ENCODE measurements at regions not wholly inside any gene's neighbourhood (a gene's known extent, or its start where the extent isn't known, plus 50 kb on each side); places are given as distances from the start of the nearest gene placed in this dataset.

DNA sequence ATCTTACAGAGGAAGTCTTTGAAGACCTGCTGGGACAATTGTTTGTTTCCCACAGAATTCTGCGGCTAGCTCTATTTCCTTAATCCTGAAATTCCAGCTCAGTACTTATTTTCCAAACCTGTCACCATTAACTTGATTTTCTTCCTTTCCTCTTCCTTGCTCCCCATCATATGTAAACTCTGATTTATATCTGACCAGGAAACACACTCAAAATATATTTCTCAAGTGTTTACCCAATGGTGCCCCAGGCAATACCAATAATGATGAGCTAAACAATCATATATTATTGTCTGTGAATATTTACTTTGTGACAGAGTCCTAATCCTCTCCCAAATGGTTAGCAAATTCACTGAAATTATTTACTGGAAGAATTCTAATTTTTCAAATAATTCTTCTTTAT is 597.3 kb downstream of the PKHD1 start:
- Mint-ChIP-seq H3K27me3 (peaks cover 0 to 4% (median 0%) of the 10 kb centered on the region in 5 donors), H3K9me3 (peaks cover 0 to 15% (median 3%) of the 10 kb centered on the region in 9 donors), H3K36me3 (no peaks in the 10 kb centered on the region), H3K27ac (no peak overlapping the region), H3K4me3 (no peak overlapping the region), H3K4me1 (no peaks in the 10 kb centered on the region)
- ATAC-seq = no peak
- DNase-seq = no peak
- POLR2A ChIA-PET = no interaction called here

DNA sequence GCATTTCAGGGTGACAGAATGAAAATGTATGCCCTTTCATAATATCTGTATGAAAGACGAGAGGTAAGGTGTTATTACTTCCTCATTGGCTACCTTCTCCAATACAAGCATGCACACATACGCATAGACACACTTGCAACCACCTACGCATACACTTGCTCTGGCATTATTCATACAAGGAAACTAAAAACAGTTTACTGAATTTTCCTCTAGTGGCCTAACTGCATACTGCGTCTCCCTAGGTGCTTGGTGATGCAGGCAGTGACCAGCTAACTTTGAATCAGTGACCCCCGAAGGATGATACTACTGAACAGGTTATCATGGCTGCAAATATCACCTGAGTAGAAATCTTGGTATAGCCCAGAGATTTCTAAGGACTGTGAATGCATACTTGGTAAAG is 593.1 kb downstream of the PKHD1 start:
- POLR2A ChIA-PET = no interaction called here
- no peaks in the 10 kb centered on the region for H3K27me3 Mint-ChIP-seq

DNA sequence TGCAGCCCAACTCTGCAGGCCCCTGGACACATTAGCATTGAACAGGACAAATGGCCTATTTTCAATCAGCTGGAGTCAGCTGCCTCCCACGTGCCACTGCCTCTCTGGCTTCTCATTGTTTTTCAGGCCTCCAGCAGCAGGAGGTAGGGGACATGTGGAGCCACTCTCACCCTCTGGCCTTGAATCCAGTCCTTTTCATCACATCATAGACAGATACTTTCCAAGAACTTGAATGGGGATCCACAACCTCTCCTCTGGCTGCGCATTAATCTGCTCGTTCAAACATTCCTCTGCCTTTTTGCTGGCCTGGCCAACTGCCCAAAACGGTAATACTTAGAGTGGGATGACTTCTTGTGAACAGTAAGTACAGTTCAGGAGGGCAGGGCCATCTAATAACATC is 592.3 kb downstream of the PKHD1 start:
- Mint-ChIP-seq H3K4me3 (no peak overlapping the region), H3K4me1 (no peaks in the 10 kb centered on the region), H3K36me3 (no peaks in the 10 kb centered on the region), H3K9me3 (peaks cover 0 to 8% (median 0%) of the 10 kb centered on the region in 9 donors), H3K27ac (no peak overlapping the region), H3K27me3 (no peaks in the 10 kb centered on the region)
- POLR2A ChIA-PET = no interaction called here
- DNase-seq (no peak), ATAC-seq (no peak)

More for the DNA sequence above, 593.1 kb downstream of the PKHD1 start:
- no peak for DNase-seq
- no peak for ATAC-seq
- H3K27ac Mint-ChIP-seq = no peak overlapping the region
- H3K9me3 Mint-ChIP-seq = peaks cover 0 to 15% (median 0%) of the 10 kb centered on the region in 9 donors
- H3K4me3 Mint-ChIP-seq = no peak overlapping the region
- no peaks in the 10 kb centered on the region for H3K36me3 Mint-ChIP-seq
- no peaks in the 10 kb centered on the region for H3K4me1 Mint-ChIP-seq

DNA sequence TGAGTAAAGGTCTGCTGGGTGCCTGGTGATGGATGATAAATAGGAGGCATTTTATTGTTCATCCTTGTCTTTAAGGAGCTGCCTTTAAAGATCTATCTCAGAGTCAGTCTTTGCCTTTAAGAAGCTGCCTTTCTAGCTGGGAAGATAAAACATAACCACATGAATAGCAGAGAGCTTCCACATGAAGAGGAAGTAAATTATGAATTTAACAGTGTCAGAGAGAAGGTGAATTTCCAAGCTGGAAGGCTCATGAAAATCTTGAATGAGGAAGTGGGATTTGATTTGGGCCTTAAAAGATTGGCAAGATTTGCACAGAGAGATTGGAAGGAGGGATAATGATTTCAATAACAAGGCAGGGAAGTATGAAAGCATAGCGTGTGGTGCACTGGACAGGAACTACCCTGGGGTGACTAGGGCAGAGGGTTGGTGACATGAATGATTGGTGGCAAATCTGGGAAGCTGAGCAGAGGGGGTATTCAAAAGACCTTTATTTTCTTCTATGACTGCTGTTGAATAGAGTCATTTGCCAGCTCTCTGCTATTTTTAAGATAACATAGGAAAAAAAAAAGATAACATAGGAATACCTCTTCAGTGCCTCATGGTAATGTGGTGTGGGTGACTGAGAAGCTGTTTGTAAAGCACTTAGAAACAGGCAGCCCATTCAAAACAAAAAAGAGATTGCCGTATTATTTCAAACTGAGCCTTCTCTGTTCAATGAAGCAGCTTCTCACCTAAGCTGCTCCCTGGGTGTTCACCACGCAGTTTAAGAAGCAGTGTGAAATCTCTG is 591.6 kb downstream of the PKHD1 start:
- H3K4me1 Mint-ChIP-seq = no peaks in the 10 kb centered on the region
- peaks cover 0 to 5% (median 0%) of the 10 kb centered on the region in 9 donors for H3K9me3 Mint-ChIP-seq
- DNase-seq = no peak
- H3K4me3 Mint-ChIP-seq = no peak overlapping the region
- no peak for ATAC-seq
- no peaks in the 10 kb centered on the region for H3K27me3 Mint-ChIP-seq
- H3K27ac Mint-ChIP-seq = no peak overlapping the region
- POLR2A ChIA-PET = no interaction called here
- H3K36me3 Mint-ChIP-seq = no peaks in the 10 kb centered on the region

DNA sequence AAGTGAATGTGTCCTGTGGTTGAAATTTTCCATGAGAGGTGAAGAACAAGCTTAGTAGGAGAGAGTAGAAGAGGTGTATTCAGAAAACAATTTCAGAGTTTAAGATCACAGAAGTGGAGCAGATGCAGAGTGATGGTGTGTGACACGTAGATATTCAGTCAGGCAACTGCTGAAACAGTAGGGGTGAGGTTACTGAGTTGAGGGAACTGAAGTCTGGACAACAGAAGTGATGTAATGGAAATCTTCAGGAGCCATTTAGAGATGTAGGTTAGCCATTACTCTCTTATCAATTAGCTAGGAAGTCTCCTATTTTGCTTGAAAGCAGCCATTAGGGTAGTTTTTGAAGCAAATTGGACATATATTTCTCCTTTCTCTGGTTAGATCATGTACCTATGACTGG is 584.4 kb downstream of the PKHD1 start:
- DNase-seq = no peak
- Mint-ChIP-seq H3K27me3 (no peaks in the 10 kb centered on the region), H3K9me3 (peaks cover 0 to 10% (median 0%) of the 10 kb centered on the region in 9 donors), H3K4me3 (no peak overlapping the region), H3K36me3 (no peaks in the 10 kb centered on the region), H3K27ac (no peak overlapping the region), H3K4me1 (no peaks in the 10 kb centered on the region)
- POLR2A ChIA-PET = no interaction called here
- ATAC-seq = no peak

DNA sequence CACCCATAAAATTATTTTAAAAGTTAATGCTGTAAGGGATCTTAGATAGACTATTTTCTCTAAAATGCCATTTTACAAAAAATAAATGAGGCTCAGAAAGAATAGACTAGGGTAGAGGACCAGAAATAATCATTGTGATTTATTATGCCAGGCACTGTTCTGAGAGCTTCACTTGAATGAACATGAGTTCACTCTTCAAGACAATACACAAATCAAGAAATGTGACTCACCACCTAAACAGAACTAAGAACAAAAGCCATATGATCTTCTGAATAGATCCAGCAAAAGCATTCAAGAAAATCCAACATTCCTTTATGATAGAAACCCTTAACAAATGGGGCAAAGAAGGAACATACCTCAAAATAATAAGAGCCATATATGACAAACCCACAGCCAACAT is 582.0 kb downstream of the PKHD1 start:
- Mint-ChIP-seq H3K27me3 (no peaks in the 10 kb centered on the region), H3K27ac (no peak overlapping the region), H3K9me3 (peaks cover 0 to 10% (median 0%) of the 10 kb centered on the region in 9 donors), H3K4me3 (no peak overlapping the region), H3K4me1 (no peaks in the 10 kb centered on the region), H3K36me3 (no peaks in the 10 kb centered on the region)
- DNase-seq = no peak
- ATAC-seq = no peak
- POLR2A ChIA-PET = no interaction called here

DNA sequence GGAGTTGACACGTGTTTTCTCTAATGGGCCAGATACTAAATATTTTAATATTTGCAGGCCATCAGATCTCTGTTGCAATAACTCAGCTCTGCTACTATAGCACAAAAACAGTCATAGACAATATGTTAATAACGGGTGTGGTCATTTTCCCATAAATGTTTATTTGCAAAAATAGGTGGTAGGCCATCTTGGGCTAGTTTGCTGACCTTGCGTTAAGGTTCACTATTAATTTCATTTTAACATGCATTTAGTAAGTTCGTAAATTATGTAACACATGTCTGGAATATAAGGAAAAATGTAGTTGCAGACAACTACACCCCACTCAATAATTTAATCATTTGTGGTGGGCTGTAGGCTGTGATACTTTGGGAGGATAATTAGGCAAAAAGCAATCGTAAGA is 577.8 kb downstream of the PKHD1 start:
- ATAC-seq = no peak
- Mint-ChIP-seq H3K27me3 (no peaks in the 10 kb centered on the region), H3K27ac (no peak overlapping the region), H3K4me1 (no peaks in the 10 kb centered on the region), H3K36me3 (no peaks in the 10 kb centered on the region), H3K4me3 (no peak overlapping the region), H3K9me3 (peaks cover 0 to 10% (median 0%) of the 10 kb centered on the region in 9 donors)
- no peak for DNase-seq
- POLR2A ChIA-PET = no interaction called here

DNA sequence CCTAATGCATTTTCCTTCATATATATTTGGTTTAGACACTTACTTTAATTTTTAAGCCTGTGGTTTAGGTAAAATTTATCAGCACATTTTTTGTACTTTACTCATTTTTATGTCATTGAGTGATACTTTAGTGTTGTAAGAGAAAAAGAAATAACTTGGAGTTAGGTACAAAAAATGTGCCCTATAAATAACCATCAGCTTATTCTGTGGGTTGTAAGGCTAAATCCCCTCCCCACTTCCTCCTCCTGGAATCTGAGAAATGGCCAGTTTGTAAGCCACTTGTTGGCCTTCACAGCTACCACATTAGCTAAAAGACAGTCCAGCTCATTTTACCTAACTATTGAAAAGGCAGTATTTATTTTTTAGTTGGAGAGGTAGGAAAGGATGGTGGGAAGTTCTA is 576.3 kb downstream of the PKHD1 start:
- peaks cover 0 to 8% (median under 1%) of the 10 kb centered on the region in 9 donors for H3K9me3 Mint-ChIP-seq
- POLR2A ChIA-PET = no interaction called here

DNA sequence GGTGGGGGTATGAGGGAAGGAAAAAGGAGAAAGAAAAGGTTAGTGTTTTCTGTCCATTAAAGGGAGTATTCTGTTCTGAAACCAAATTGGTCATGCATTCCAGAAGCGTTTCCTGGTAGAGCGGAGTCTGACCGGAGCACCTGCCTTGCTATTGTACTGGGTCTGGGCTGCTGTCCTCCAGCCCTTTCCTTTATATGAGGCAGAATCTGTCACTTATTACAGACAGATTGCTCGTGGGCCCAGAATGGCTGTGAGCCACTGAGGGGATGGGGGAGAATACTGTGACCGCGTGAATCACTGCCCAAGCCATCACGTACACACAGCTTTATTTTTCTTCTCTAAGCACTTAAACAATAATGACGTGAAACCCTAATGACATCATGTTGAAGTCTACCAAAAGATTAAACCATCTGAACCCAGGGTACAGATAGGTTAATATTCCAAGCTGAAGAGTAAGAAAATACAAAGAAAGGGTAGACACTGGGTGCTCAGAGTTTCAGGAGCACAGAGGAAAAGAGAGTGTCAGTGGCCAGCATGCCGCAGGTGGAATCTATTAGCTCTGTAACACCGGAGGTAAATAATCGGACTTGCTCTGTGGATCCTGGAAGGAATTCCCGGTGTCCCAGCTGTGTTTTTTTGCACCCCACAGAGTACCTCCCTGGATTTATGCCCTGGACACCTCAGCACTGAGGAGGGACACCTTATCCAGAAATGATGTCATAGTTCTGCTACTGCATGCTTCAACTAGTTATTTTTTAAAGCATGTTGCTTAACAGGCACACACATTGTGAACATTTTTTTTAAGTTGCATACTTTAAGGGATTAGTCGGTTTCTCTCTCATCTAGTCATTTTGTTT is 573.3 kb downstream of the PKHD1 start:
- POLR2A ChIA-PET = no interaction called here
- Mint-ChIP-seq H3K27me3 (no peaks in the 10 kb centered on the region), H3K4me3 (no peak overlapping the region), H3K27ac (no peak overlapping the region), H3K9me3 (peaks cover 0 to 25% (median 12%) of the 10 kb centered on the region in 9 donors), H3K36me3 (peaks cover 0 to 8% (median 0%) of the 10 kb centered on the region in 3 donors), H3K4me1 (no peaks in the 10 kb centered on the region)
- no peak for DNase-seq
- no peak for ATAC-seq

More for the DNA sequence above, 576.3 kb downstream of the PKHD1 start:
- Mint-ChIP-seq H3K4me1 (no peaks in the 10 kb centered on the region), H3K27me3 (no peaks in the 10 kb centered on the region), H3K36me3 (no peaks in the 10 kb centered on the region), H3K27ac (no peak overlapping the region), H3K4me3 (no peak overlapping the region)
- ATAC-seq = no peak
- no peak for DNase-seq

DNA sequence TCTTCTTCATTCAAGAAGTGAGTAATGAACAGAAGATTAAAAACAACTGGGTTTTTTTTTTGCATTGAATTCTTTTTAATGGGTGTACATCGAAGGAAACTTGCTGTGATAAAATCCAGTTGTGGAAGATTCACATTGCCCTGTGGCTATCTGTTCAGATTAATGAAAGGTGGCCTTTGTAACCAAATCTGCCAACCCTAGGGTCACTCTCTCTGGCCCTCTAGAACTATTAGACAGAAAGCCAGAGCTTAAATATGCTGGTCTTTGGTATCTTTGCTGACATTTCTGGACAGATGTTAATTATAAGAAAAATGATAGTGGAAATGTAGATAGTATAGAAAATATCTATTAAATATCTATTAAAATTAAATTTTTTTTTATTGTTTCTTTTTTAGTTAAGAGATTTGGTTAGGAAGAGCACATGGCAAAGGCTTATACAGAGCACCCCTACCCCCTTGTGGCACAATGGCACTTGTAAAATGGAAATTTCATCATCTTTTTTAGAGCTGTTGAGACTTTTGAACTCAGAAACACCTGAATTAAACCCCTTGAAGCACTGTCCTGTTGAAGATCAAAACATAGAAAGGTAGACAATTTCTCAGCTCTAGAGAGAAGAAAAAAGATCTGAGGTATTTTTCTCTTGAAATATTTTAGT is 572.5 kb downstream of the PKHD1 start:
- ATAC-seq (no peak), DNase-seq (no peak)
- H3K27me3 Mint-ChIP-seq = no peaks in the 10 kb centered on the region
- POLR2A ChIA-PET = no interaction called here
- H3K36me3 Mint-ChIP-seq = peaks cover 0 to 8% (median 0%) of the 10 kb centered on the region in 3 donors
- no peak overlapping the region for H3K4me3 Mint-ChIP-seq
- peaks cover 0 to 25% (median 12%) of the 10 kb centered on the region in 9 donors for H3K9me3 Mint-ChIP-seq
- no peak overlapping the region for H3K27ac Mint-ChIP-seq
- H3K4me1 Mint-ChIP-seq = no peaks in the 10 kb centered on the region

DNA sequence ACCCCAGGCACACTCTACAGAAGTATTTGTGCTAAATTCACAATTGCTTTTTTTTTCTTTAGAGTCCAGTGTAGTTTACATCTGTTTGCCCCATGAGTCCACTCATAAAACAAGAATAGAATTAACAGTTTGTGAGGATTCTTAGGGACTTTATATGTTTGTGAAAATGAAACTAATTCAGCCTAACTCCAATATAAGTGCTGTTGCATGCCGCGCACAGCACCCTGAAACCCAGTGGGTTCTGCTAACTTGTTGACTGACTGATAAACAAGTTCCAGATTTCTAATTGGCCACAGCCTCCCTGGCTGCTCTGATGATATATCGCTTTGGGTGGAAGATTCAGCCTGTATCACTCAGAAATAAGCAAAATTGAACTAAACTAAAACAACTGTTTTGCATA is 561.4 kb downstream of the PKHD1 start:
- ATAC-seq (no peak), DNase-seq (no peak)
- Mint-ChIP-seq H3K9me3 (peaks cover 0 to 22% (median 5%) of the 10 kb centered on the region in 9 donors), H3K27ac (no peak overlapping the region), H3K4me3 (no peak overlapping the region), H3K27me3 (peaks cover 0 to 2% (median 0%) of the 10 kb centered on the region in 5 donors), H3K4me1 (no peaks in the 10 kb centered on the region), H3K36me3 (no peaks in the 10 kb centered on the region)
- POLR2A ChIA-PET = no interaction called here

DNA sequence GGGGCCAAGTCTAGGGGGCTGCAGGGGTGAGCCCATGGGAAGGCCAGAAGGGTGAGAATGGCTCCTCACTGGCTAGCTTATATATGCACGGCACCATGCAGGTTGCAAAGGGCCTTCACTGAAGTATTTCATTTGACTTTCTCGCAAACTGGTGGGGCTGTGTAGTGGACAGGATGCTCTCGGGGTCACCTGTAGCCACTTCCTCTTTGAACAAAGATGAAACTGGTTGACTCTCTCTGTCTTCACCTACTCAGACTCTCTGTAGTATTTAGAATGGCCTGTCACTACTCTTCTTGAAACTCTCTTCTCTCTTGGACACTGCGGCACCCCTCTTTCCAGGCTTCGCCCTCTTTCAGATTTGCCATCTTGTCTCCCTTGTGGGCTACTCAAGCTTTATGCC is 560.5 kb downstream of the PKHD1 start:
- Mint-ChIP-seq H3K27ac (no peak overlapping the region), H3K4me3 (no peak overlapping the region), H3K27me3 (peaks cover 0 to 2% (median 0%) of the 10 kb centered on the region in 5 donors), H3K9me3 (peaks cover 0 to 18% (median 5%) of the 10 kb centered on the region in 9 donors), H3K4me1 (no peaks in the 10 kb centered on the region), H3K36me3 (no peaks in the 10 kb centered on the region)
- ATAC-seq = no peak
- POLR2A ChIA-PET = no interaction called here
- DNase-seq = no peak

DNA sequence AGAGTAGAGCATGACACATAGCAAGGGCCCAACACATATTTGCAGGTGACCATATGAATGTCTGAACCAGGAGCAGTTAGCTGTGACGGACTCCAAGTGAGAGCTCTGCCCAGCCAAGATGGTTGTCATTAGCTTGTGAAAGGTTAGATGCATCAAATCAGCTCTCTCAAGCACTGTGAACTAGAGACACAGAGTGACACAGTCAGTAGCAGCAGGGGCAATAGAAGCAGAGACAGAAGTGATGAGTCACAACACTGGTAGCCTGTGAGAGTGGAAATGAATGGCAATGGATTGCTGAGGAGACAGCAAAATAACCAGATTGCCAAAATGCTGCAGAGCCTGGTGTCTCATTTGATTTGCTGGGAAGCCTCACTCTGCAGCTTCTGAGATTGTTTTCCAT is 558.9 kb downstream of the PKHD1 start:
- H3K4me3 Mint-ChIP-seq = no peak overlapping the region
- H3K36me3 Mint-ChIP-seq = no peaks in the 10 kb centered on the region
- DNase-seq (no peak), ATAC-seq (no peak)
- H3K4me1 Mint-ChIP-seq = no peaks in the 10 kb centered on the region
- POLR2A ChIA-PET = no interaction called here
- H3K27me3 Mint-ChIP-seq = peaks cover 0 to 2% (median 0%) of the 10 kb centered on the region in 5 donors
- H3K27ac Mint-ChIP-seq = no peak overlapping the region
- peaks cover 0 to 18% (median 5%) of the 10 kb centered on the region in 9 donors for H3K9me3 Mint-ChIP-seq
